SK-N-SH (cell line): ENCODE measurements at regions not wholly inside any gene's neighbourhood (a gene's known extent, or its start where the extent isn't known, plus 50 kb on each side); places are given as distances from the start of the nearest gene placed in this dataset.

Source experiments
- CTCF ChIA-PET: fragments of 300-600, 350-600 bp; formaldehyde crosslinking; extraction: SDS; loops from one replicate; lab custom pipeline; 2021; lab: Yijun Ruan, JAX
- POLR2A ChIA-PET: fragments of 350-600 bp; sonication (Branson Sonifier 250); formaldehyde crosslinking; extraction: SDS; loops from one replicate; lab custom pipeline; 2020; ENCODE audit warnings: antibody characterized with exemption, inconsistent platforms; lab: Yijun Ruan, JAX
- DNase-seq: peaks from one replicate; pipeline ENCODE4 v3.0.0; 2012
- H2AFZ ChIP-seq: fragments of 200-600 bp; sonication (generic); 2 replicates; pipeline ENCODE4 v1.8.1; 2016; ENCODE audit warnings: antibody characterized with exemption, mild to moderate bottlenecking, low read depth
- H3F3A ChIP-seq: fragments of 200-600 bp; sonication (generic); replicated peaks from 2 replicates; pipeline ENCODE3; 2016; ENCODE audit warnings: antibody characterized with exemption, mild to moderate bottlenecking; ENCODE audit not compliant: insufficient read depth
- H3K27ac ChIP-seq, 2 experiments: fragments of 200-500 bp in 1 of 2; fragments of 200-600 bp in 1 of 2; sonication (Bioruptor generic) in 1 of 2; sonication (generic), shearing (Covaris generic) in 1 of 2; 2 replicates each; pipeline versions ENCODE4 v1.5.1 to v1.6.1; 2014 to 2016; ENCODE audit warnings: low read depth in 2 of 2, inconsistent platforms in 1 of 2, low read length in 1 of 2, mild to moderate bottlenecking in 1 of 2, mixed read lengths in 1 of 2
- H3K27me3 ChIP-seq: fragments of 200-600 bp; sonication (generic), shearing (Covaris generic); 2 replicates; pipeline ENCODE4 v1.6.1; 2016; ENCODE audit warnings: mixed run types; ENCODE audit not compliant: insufficient read depth
- H3K36me3 ChIP-seq, 2 experiments: fragments of 200-500 bp in 1 of 2; fragments of 200-600 bp in 1 of 2; sonication (Bioruptor generic) in 1 of 2; sonication (generic) in 1 of 2; replicated peaks in 1 of 2; 2 replicates each; pipeline versions ENCODE3 to v1.5.1; 2014 to 2016; ENCODE audit warnings: low read length in 1 of 2, mild to moderate bottlenecking in 1 of 2; ENCODE audit not compliant: insufficient read depth in 2 of 2, control insufficient read depth in 1 of 2
- H3K4me1 ChIP-seq, 2 experiments: fragments of 200-500 bp in 1 of 2; fragments of 200-600 bp in 1 of 2; sonication (Bioruptor generic) in 1 of 2; sonication (generic), shearing (Covaris generic) in 1 of 2; 2 replicates each; pipeline versions ENCODE4 v1.5.1 to v1.6.1; 2014 to 2016; ENCODE audit warnings: low read depth in 1 of 2, low read length in 1 of 2, mixed run types in 1 of 2; ENCODE audit not compliant: insufficient read depth in 2 of 2, control insufficient read depth in 1 of 2
- H3K4me2 ChIP-seq: fragments of 200-600 bp; sonication (generic), shearing (Covaris generic); 2 replicates; pipeline ENCODE4 v1.6.1; 2017; ENCODE audit warnings: mixed run types
- H3K4me3 ChIP-seq, 2 experiments: fragments of 200-500 bp in 1 of 2; fragments of 200-600 bp in 1 of 2; sonication (Bioruptor generic) in 1 of 2; sonication (generic), shearing (Covaris generic) in 1 of 2; 2 replicates each; pipeline versions ENCODE4 v1.5.1 to v1.8.1; 2014 to 2016; ENCODE audit warnings: low read depth in 2 of 2, inconsistent platforms in 1 of 2, low read length in 1 of 2, mild to moderate bottlenecking in 1 of 2, mixed read lengths in 1 of 2, moderate library complexity in 1 of 2
- H3K79me2 ChIP-seq: fragments of 200-600 bp; sonication (generic); 2 replicates; pipeline ENCODE4 v1.8.1; 2017; ENCODE audit warnings: mild to moderate bottlenecking; ENCODE audit not compliant: insufficient read depth
- H3K9ac ChIP-seq: fragments of 200-600 bp; sonication (generic); 2 replicates; pipeline ENCODE4 v1.6.1; 2017; ENCODE audit warnings: mixed run types
- H3K9me2 ChIP-seq: fragments of 200-600 bp; sonication (generic); 2 replicates; pipeline ENCODE4 v1.6.1; 2017; ENCODE audit warnings: mixed run types
- H3K9me3 ChIP-seq: fragments of 200-600 bp; sonication (generic); 2 replicates; pipeline ENCODE4 v1.6.1; 2017; ENCODE audit warnings: mixed run types, mild to moderate bottlenecking, moderate library complexity
- H4K20me1 ChIP-seq: fragments of 200-600 bp; sonication (generic); 2 replicates; pipeline ENCODE4 v1.6.1; 2017; ENCODE audit warnings: mild to moderate bottlenecking, mixed run types; ENCODE audit not compliant: insufficient read depth
- EZH2phosphoT487 ChIP-seq: fragments of 200-600 bp; sonication (generic); IDR thresholded peaks from 2 replicates; pipeline ENCODE4 v1.6.1; 2017; ENCODE audit warnings: low read depth, mixed run types, mild to moderate bottlenecking, antibody characterized with exemption, moderate library complexity, borderline replicate concordance
- FOSL2 ChIP-seq: IDR thresholded peaks from 2 replicates; pipeline ENCODE4 v1.4.0; 2012; ENCODE audit warnings: low read depth, mild to moderate bottlenecking, moderate library complexity, borderline replicate concordance
- FOXJ3 ChIP-seq: sonication (generic); formaldehyde crosslinking; IDR thresholded peaks from 2 replicates; pipeline ENCODE4 v1.5.1; 2020; ENCODE audit warnings: mild to moderate bottlenecking, missing genetic modification reagents
- FOXM1 ChIP-seq: IDR thresholded peaks from 2 replicates; pipeline ENCODE4 v1.4.0; 2012; ENCODE audit warnings: low read depth, mild to moderate bottlenecking
- GATA2 ChIP-seq: sonication (generic); formaldehyde crosslinking; IDR thresholded peaks from 2 replicates; pipeline ENCODE4 v1.5.0; 2020; ENCODE audit warnings: mild to moderate bottlenecking, missing genetic modification reagents
- MEF2A ChIP-seq: IDR thresholded peaks from 2 replicates; pipeline ENCODE4 v1.4.0; 2012; ENCODE audit warnings: low read depth, borderline replicate concordance
- RAD21 ChIP-seq: IDR thresholded peaks from 2 replicates; pipeline ENCODE4 v1.6.1; 2012; ENCODE audit warnings: mild to moderate bottlenecking, low read length
- RFX5 ChIP-seq: IDR thresholded peaks from 2 replicates; pipeline ENCODE4 v1.6.1; 2012; ENCODE audit warnings: mild to moderate bottlenecking, improper control_type of control experiment, low read length
- SMC3 ChIP-seq: IDR thresholded peaks from 2 replicates; pipeline ENCODE4 v1.6.1; 2012; ENCODE audit warnings: low read depth, low read length, improper control_type of control experiment
- TAF1 ChIP-seq: IDR thresholded peaks from 2 replicates; pipeline ENCODE4 v1.6.1; 2012; ENCODE audit warnings: low read depth, mild to moderate bottlenecking, low read length, moderate library complexity, borderline replicate concordance
- WGBS: methylation state at CpG from one replicate; pipeline ENCODE4 v1.1.6; 2017; ENCODE audit warnings: low lambda C conversion rate; 5-methylcytosine and 5-hydroxymethylcytosine counted together
- TF ChIP-seq, protein P1 (sequence below): IDR thresholded peaks from 2 replicates; pipeline ENCODE4 v1.4.0; 2012; ENCODE audit warnings: low read depth, borderline replicate concordance
- TF ChIP-seq, protein P2 (sequence below): fragments of 150-350 bp; IDR thresholded peaks from 2 replicates; pipeline ENCODE4 v1.6.1; 2017; ENCODE audit warnings: antibody characterized with exemption, low read length, low read depth, borderline replicate concordance
- TF ChIP-seq, protein P3 (sequence below): IDR thresholded peaks from 2 replicates; pipeline ENCODE4 v1.6.1; 2012; ENCODE audit warnings: mild to moderate bottlenecking, low read depth, low read length, moderate library complexity
- TF ChIP-seq, protein P4 (sequence below): fragments of 200-600 bp; sonication (generic); IDR thresholded peaks from 2 replicates; pipeline ENCODE4 v1.6.1; 2017; ENCODE audit warnings: antibody characterized with exemption, mild to moderate bottlenecking, moderate library complexity
- TF ChIP-seq, protein P5 (sequence below): fragments of 150-350 bp; IDR thresholded peaks from 2 replicates; pipeline ENCODE4 v1.6.1; 2016; ENCODE audit warnings: mild to moderate bottlenecking, low read depth, low read length
- TF ChIP-seq, protein P6 (sequence below): IDR thresholded peaks from 2 replicates; pipeline ENCODE4; 2012
- TF ChIP-seq, protein P7 (sequence below): IDR thresholded peaks from 2 replicates; pipeline ENCODE4 v1.4.0; 2012; ENCODE audit warnings: low read depth

DNA sequence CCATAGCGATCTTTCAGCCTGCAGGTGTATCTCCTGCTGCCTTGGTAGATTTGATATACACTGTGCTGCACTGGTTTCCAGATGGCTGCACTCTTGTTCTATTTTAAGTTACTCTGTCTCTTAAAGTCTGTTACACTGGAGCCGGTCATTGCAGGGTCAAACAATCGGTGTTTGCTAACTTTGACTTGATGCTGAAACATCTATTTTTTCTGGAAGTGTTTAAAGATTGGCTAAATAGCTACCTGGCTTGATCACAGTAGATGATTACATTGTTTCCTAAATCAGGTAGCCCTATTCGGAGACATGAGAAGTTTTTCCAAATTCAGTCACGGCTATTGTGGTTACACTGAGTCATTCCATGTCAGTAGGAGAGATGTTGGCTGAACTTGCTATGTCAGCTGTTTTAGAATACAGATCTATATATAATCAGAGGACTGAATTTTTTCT, 574.8 kb downstream of the ETV1 start (continued):
- TF ChIP-seq, protein P1, sequence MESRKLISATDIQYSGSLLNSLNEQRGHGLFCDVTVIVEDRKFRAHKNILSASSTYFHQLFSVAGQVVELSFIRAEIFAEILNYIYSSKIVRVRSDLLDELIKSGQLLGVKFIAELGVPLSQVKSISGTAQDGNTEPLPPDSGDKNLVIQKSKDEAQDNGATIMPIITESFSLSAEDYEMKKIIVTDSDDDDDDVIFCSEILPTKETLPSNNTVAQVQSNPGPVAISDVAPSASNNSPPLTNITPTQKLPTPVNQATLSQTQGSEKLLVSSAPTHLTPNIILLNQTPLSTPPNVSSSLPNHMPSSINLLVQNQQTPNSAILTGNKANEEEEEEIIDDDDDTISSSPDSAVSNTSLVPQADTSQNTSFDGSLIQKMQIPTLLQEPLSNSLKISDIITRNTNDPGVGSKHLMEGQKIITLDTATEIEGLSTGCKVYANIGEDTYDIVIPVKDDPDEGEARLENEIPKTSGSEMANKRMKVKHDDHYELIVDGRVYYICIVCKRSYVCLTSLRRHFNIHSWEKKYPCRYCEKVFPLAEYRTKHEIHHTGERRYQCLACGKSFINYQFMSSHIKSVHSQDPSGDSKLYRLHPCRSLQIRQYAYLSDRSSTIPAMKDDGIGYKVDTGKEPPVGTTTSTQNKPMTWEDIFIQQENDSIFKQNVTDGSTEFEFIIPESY, result no peak
- TF ChIP-seq, protein P2, sequence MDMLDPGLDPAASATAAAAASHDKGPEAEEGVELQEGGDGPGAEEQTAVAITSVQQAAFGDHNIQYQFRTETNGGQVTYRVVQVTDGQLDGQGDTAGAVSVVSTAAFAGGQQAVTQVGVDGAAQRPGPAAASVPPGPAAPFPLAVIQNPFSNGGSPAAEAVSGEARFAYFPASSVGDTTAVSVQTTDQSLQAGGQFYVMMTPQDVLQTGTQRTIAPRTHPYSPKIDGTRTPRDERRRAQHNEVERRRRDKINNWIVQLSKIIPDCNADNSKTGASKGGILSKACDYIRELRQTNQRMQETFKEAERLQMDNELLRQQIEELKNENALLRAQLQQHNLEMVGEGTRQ, result no peak

DNA sequence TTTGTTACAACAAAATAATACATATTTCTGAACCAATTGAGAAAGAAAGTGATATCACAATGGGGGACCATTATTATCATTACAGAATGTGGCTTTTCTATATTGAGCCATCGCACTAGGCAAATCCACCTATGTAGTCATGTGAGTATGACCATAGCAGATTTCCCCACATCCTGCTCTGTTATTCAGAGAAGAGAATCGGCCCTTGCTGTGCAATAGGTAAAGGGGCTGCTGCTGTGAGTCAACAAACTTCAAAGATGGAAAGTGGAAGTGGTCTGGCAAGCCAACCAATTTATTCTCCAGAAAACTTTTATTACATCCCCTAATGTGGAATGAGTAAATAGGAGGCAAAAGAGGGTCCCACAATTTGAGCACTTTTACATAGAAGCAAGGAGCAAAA, 573.4 kb downstream of the ETV1 start:
- Histone ChIP-seq H3K36me3 (no peaks in the 10 kb centered on the region), H2AFZ (no peak overlapping the region), H3K9me2 (no peaks in the 10 kb centered on the region), H3K9me3 (no peaks in the 10 kb centered on the region), H3K9ac (no peak overlapping the region), H3K79me2 (no peaks in the 10 kb centered on the region), H3K27ac (no peak overlapping the region), H3K4me3 (no peak overlapping the region), H3F3A (no peaks in the 10 kb centered on the region), H3K4me2 (no peak overlapping the region), H3K4me1 (no peaks in the 10 kb centered on the region; a peak in 1 of 4 replicates), H3K27me3 (no peaks in the 10 kb centered on the region), H4K20me1 (no peaks in the 10 kb centered on the region)
- ChIA-PET POLR2A (no interaction called here), CTCF (interaction anchor here (1.5 kb wide), 1 partner anchor 18 kb away, joined by 3 read pairs; no protein-coding TSS in a partner anchor)
- WGBS, result 42% methylated on average over 2 of the region's 2 CpGs
- DNase-seq, result no peak
- TF ChIP-seq MEF2A (no peak), EZH2phosphoT487 (no peak), TAF1 (no peak), SMC3 (no peak), RAD21 (no peak), RFX5 (no peak), FOSL2 (no peak), GATA2 (CRISPR knock-in tag) (no peak), FOXJ3 (no peak), FOXM1 (no peak)
- TF ChIP-seq, protein P3, sequence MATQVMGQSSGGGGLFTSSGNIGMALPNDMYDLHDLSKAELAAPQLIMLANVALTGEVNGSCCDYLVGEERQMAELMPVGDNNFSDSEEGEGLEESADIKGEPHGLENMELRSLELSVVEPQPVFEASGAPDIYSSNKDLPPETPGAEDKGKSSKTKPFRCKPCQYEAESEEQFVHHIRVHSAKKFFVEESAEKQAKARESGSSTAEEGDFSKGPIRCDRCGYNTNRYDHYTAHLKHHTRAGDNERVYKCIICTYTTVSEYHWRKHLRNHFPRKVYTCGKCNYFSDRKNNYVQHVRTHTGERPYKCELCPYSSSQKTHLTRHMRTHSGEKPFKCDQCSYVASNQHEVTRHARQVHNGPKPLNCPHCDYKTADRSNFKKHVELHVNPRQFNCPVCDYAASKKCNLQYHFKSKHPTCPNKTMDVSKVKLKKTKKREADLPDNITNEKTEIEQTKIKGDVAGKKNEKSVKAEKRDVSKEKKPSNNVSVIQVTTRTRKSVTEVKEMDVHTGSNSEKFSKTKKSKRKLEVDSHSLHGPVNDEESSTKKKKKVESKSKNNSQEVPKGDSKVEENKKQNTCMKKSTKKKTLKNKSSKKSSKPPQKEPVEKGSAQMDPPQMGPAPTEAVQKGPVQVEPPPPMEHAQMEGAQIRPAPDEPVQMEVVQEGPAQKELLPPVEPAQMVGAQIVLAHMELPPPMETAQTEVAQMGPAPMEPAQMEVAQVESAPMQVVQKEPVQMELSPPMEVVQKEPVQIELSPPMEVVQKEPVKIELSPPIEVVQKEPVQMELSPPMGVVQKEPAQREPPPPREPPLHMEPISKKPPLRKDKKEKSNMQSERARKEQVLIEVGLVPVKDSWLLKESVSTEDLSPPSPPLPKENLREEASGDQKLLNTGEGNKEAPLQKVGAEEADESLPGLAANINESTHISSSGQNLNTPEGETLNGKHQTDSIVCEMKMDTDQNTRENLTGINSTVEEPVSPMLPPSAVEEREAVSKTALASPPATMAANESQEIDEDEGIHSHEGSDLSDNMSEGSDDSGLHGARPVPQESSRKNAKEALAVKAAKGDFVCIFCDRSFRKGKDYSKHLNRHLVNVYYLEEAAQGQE, result no peak
- TF ChIP-seq, protein P4, sequence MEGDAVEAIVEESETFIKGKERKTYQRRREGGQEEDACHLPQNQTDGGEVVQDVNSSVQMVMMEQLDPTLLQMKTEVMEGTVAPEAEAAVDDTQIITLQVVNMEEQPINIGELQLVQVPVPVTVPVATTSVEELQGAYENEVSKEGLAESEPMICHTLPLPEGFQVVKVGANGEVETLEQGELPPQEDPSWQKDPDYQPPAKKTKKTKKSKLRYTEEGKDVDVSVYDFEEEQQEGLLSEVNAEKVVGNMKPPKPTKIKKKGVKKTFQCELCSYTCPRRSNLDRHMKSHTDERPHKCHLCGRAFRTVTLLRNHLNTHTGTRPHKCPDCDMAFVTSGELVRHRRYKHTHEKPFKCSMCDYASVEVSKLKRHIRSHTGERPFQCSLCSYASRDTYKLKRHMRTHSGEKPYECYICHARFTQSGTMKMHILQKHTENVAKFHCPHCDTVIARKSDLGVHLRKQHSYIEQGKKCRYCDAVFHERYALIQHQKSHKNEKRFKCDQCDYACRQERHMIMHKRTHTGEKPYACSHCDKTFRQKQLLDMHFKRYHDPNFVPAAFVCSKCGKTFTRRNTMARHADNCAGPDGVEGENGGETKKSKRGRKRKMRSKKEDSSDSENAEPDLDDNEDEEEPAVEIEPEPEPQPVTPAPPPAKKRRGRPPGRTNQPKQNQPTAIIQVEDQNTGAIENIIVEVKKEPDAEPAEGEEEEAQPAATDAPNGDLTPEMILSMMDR, result no peak
- TF ChIP-seq, protein P5, sequence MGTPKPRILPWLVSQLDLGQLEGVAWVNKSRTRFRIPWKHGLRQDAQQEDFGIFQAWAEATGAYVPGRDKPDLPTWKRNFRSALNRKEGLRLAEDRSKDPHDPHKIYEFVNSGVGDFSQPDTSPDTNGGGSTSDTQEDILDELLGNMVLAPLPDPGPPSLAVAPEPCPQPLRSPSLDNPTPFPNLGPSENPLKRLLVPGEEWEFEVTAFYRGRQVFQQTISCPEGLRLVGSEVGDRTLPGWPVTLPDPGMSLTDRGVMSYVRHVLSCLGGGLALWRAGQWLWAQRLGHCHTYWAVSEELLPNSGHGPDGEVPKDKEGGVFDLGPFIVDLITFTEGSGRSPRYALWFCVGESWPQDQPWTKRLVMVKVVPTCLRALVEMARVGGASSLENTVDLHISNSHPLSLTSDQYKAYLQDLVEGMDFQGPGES, result no peak
- TF ChIP-seq, protein P1, result no peak
- TF ChIP-seq, protein P6, sequence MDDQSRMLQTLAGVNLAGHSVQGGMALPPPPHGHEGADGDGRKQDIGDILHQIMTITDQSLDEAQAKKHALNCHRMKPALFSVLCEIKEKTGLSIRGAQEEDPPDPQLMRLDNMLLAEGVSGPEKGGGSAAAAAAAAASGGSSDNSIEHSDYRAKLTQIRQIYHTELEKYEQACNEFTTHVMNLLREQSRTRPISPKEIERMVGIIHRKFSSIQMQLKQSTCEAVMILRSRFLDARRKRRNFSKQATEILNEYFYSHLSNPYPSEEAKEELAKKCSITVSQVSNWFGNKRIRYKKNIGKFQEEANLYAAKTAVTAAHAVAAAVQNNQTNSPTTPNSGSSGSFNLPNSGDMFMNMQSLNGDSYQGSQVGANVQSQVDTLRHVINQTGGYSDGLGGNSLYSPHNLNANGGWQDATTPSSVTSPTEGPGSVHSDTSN, result no peak
- TF ChIP-seq, protein P7, sequence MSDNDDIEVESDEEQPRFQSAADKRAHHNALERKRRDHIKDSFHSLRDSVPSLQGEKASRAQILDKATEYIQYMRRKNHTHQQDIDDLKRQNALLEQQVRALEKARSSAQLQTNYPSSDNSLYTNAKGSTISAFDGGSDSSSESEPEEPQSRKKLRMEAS, result no peak
